H1 (cell line): ENCODE measurements at regions not wholly inside any gene's neighbourhood (a gene's known extent, or its start where the extent isn't known, plus 50 kb on each side); places are given as distances from the start of the nearest gene placed in this dataset.

Experiments
- CTCF ChIA-PET: fragments of 300-600 bp; sonication (Branson Sonifier 250); formaldehyde crosslinking; loops from one replicate; lab custom pipeline; 2021; ENCODE audit not compliant: partially characterized antibody; lab: Charles Lee
- POLR2A ChIA-PET: fragments of 300-600 bp; sonication (Branson Sonifier 250); formaldehyde crosslinking; loops from one replicate; lab custom pipeline; 2021; ENCODE audit warnings: inconsistent platforms; ENCODE audit not compliant: partially characterized antibody; lab: Charles Lee
- DNase-seq, 2 experiments: peaks; one replicate each; pipeline versions ENCODE4 v3.0.0 to v3.0.0-alpha.2; 2010 to 2022; ENCODE audit warnings: low spot score in 2 of 2, low read depth in 1 of 2, mixed read lengths in 1 of 2
- FAIRE-seq: peaks from 2 replicates; lab custom pipeline; 2011; peaks lifted over from hg19 to GRCh38; lab: Jason Lieb, UNC
- H2AFZ ChIP-seq: 2 replicates; pipeline ENCODE4 v1.8.1; 2012; ENCODE audit warnings: low read length, inconsistent platforms
- H2AK5ac ChIP-seq: 2 replicates; pipeline ENCODE4 v1.6.1; 2013; ENCODE audit warnings: low read depth, low read length
- H2BK120ac ChIP-seq: replicated peaks from 2 replicates; pipeline ENCODE3; 2013; ENCODE audit warnings: low read depth, low read length, inconsistent platforms
- H2BK12ac ChIP-seq: 2 replicates; pipeline ENCODE4 v1.6.1; 2013; ENCODE audit warnings: low read depth, low read length
- H2BK15ac ChIP-seq: 2 replicates; pipeline ENCODE4 v1.6.1; 2013; ENCODE audit warnings: low read length
- H2BK20ac ChIP-seq: 2 replicates; pipeline ENCODE4 v1.6.1; 2013; ENCODE audit warnings: low read length
- H2BK5ac ChIP-seq: 2 replicates; pipeline ENCODE4 v1.6.1; 2013; ENCODE audit warnings: low read depth, low read length
- H3K14ac ChIP-seq: 2 replicates; pipeline ENCODE4 v1.6.1; 2013; ENCODE audit warnings: inconsistent platforms; ENCODE audit not compliant: insufficient read length
- H3K18ac ChIP-seq: 2 replicates; pipeline ENCODE4 v1.6.1; 2013; ENCODE audit warnings: low read length; ENCODE audit errors: extremely low read depth
- H3K23ac ChIP-seq: 2 replicates; pipeline ENCODE4 v1.6.1; 2013; ENCODE audit warnings: inconsistent platforms; ENCODE audit not compliant: insufficient read length
- H3K23me2 ChIP-seq: 2 replicates; pipeline ENCODE4 v1.6.1; 2013; ENCODE audit warnings: low read depth, low read length
- H3K27ac ChIP-seq: 2 replicates; pipeline ENCODE4 v1.6.1; 2011; ENCODE audit warnings: low read depth, low read length, inconsistent platforms
- H3K27me3 ChIP-seq, 4 experiments: replicated peaks in 1 of 4; 1 replicate in 1 of 4; 2 replicates in 3 of 4; pipeline versions ENCODE4 v1.6.1 to v1.8.1; 2011 to 2013; ENCODE audit warnings: low read length in 3 of 4, mild to moderate bottlenecking in 3 of 4, inconsistent platforms in 2 of 4, mixed read lengths in 2 of 4, moderate library complexity in 1 of 4; ENCODE audit not compliant: control insufficient read depth in 3 of 4, insufficient read depth in 3 of 4; ENCODE audit errors: extremely low read depth in 1 of 4
- H3K36me3 ChIP-seq, 4 experiments: 2 replicates each; pipeline versions ENCODE4 v1.6.1 to v1.8.1; 2011 to 2013; ENCODE audit warnings: mild to moderate bottlenecking in 4 of 4, low read length in 3 of 4, moderate library complexity in 2 of 4, control low read depth in 1 of 4, inconsistent platforms in 1 of 4; ENCODE audit not compliant: insufficient read depth in 4 of 4, control insufficient read depth in 2 of 4
- H3K4ac ChIP-seq: replicated peaks from 2 replicates; pipeline ENCODE3; 2013; ENCODE audit warnings: low read length, low read depth, mixed read lengths, inconsistent platforms; ENCODE audit not compliant: insufficient read length
- H3K4me1 ChIP-seq, 4 experiments: replicated peaks in 1 of 4; 1 replicate in 1 of 4; 2 replicates in 3 of 4; pipeline versions ENCODE4 v1.6.1 to v1.8.1; 2011 to 2013; ENCODE audit warnings: low read length in 3 of 4, inconsistent platforms in 2 of 4, mixed read lengths in 1 of 4; ENCODE audit not compliant: insufficient read depth in 4 of 4, control insufficient read depth in 3 of 4
- H3K4me2 ChIP-seq, 2 experiments: 2 replicates each; pipeline versions ENCODE4 v1.6.1 to v1.8.1; 2011 to 2013; ENCODE audit warnings: low read depth in 2 of 2, low read length in 2 of 2, control low read depth in 1 of 2, inconsistent platforms in 1 of 2, mild to moderate bottlenecking in 1 of 2; ENCODE audit not compliant: insufficient read depth in 1 of 2
- H3K4me3 ChIP-seq, 4 experiments: fragments of 200-600, 300-600 bp in 1 of 4; sonication (generic), shearing (Covaris generic), sonication (Bioruptor Twin) in 1 of 4; 2 replicates each; pipeline versions ENCODE4 v1.5.1 to v1.8.1; 2011 to 2016; ENCODE audit warnings: low read length in 4 of 4, low read depth in 3 of 4, control low read depth in 2 of 4, inconsistent platforms in 2 of 4, mild to moderate bottlenecking in 2 of 4, mixed read lengths in 1 of 4, moderate library complexity in 1 of 4; ENCODE audit not compliant: insufficient read depth in 2 of 4; ENCODE audit errors: extremely low read depth in 1 of 4
- H3K56ac ChIP-seq: replicated peaks from 2 replicates; pipeline ENCODE3; 2013; ENCODE audit warnings: low read depth, mild to moderate bottlenecking, mixed read lengths, low read length, inconsistent platforms; ENCODE audit not compliant: insufficient read length
- H3K79me1 ChIP-seq: 2 replicates; pipeline ENCODE4 v1.6.1; 2013; ENCODE audit warnings: low read depth, low read length, control low read depth
- H3K79me2 ChIP-seq, 2 experiments: 2 replicates each; pipeline versions ENCODE4 v1.6.1 to v1.8.1; 2012 to 2013; ENCODE audit warnings: low read length in 2 of 2, mild to moderate bottlenecking in 2 of 2, inconsistent platforms in 1 of 2; ENCODE audit not compliant: insufficient read depth in 2 of 2, control insufficient read depth in 1 of 2
- H3K9ac ChIP-seq, 4 experiments: replicated peaks in 1 of 4; 1 replicate in 1 of 4; 2 replicates in 3 of 4; pipeline versions ENCODE4 v1.6.1 to v1.8.1; 2011 to 2013; ENCODE audit warnings: low read depth in 3 of 4, low read length in 3 of 4, control low read depth in 2 of 4, mild to moderate bottlenecking in 2 of 4, moderate library complexity in 2 of 4, inconsistent platforms in 1 of 4; ENCODE audit errors: extremely low read depth in 1 of 4
- H3K9me3 ChIP-seq, 2 experiments: 2 replicates each; pipeline versions ENCODE4 v1.6.1 to v1.8.1; 2012 to 2013; ENCODE audit warnings: mild to moderate bottlenecking in 2 of 2, moderate library complexity in 2 of 2, control low read depth in 1 of 2, inconsistent platforms in 1 of 2, low read depth in 1 of 2, low read length in 1 of 2, mixed read lengths in 1 of 2; ENCODE audit not compliant: insufficient read depth in 2 of 2
- H4K20me1 ChIP-seq, 2 experiments: replicated peaks in 1 of 2; 2 replicates each; pipeline versions ENCODE3 to v1.8.1; 2011 to 2013; ENCODE audit warnings: inconsistent platforms in 2 of 2, low read length in 2 of 2, mild to moderate bottlenecking in 1 of 2; ENCODE audit not compliant: insufficient read depth in 2 of 2, control insufficient read depth in 1 of 2
- H4K5ac ChIP-seq: 2 replicates; pipeline ENCODE4 v1.6.1; 2013; ENCODE audit warnings: low read length, low read depth, mixed read lengths, inconsistent platforms; ENCODE audit not compliant: insufficient read length
- H4K8ac ChIP-seq: 2 replicates; pipeline ENCODE4 v1.8.0; 2013; ENCODE audit warnings: mild to moderate bottlenecking, moderate library complexity, low read length, inconsistent platforms; ENCODE audit not compliant: insufficient read depth; ENCODE audit errors: extremely low read depth
- H4K91ac ChIP-seq: replicated peaks from 2 replicates; pipeline ENCODE3; 2013; ENCODE audit warnings: low read length, mixed read lengths, inconsistent platforms; ENCODE audit not compliant: insufficient read length
- BACH1 ChIP-seq: IDR thresholded peaks from 2 replicates; pipeline ENCODE4 v1.6.1; 2012; ENCODE audit warnings: low read length, improper control_type of control experiment
- CTBP2 ChIP-seq: IDR thresholded peaks from 2 replicates; pipeline ENCODE4 v1.7.0; 2011; ENCODE audit warnings: borderline replicate concordance, mild to moderate bottlenecking, moderate library complexity, mixed read lengths, low read length; ENCODE audit not compliant: insufficient read depth, insufficient read length
- WGBS, 2 experiments: shearing (Covaris generic) in 1 of 2; methylation state at CpG; one replicate each; pipeline versions ENCODE4 v1.1.6 to v1.1.7; 2013 to 2015; ENCODE audit warnings: low lambda C conversion rate in 2 of 2, mixed read lengths in 2 of 2, inconsistent platforms in 1 of 2, low coverage in 1 of 2, missing lambda C conversion rate in 1 of 2; ENCODE audit not compliant: insufficient replicate concordance in 2 of 2, insufficient coverage in 1 of 2, insufficient read length in 1 of 2; ENCODE audit errors: extremely low coverage in 1 of 2, missing lambda C conversion rate in 1 of 2; 5-methylcytosine and 5-hydroxymethylcytosine counted together

GRCh38 chrX:33831211-33831610 is 300.9 kb downstream of the FAM47A start (continued):
- TF ChIP-seq CTBP2, result no peak

GRCh38 chrX:33817266-33817665 is 314.8 kb downstream of the FAM47A start:
- Histone ChIP-seq H2BK5ac (no peak overlapping the region), H2BK15ac (no peak overlapping the region), H3K4me3 (no peak overlapping the region), H3K23me2 (no peaks in the 10 kb centered on the region), H4K5ac (no peak overlapping the region), H3K14ac (no peak overlapping the region), H3K4me1 (no peaks in the 10 kb centered on the region), H3K23ac (no peak overlapping the region), H3K4ac (no peak overlapping the region), H4K91ac (no peak overlapping the region), H3K9ac (no peak overlapping the region), H2AFZ (no peak overlapping the region), H3K9me3 (no peaks in the 10 kb centered on the region), H3K79me2 (no peaks in the 10 kb centered on the region), H2AK5ac (no peak overlapping the region), H2BK20ac (no peak overlapping the region), H4K8ac (no peak overlapping the region), H3K36me3 (no peaks in the 10 kb centered on the region), H3K4me2 (no peak overlapping the region), H3K56ac (no peak overlapping the region), H2BK12ac (no peak overlapping the region), H3K79me1 (no peaks in the 10 kb centered on the region), H3K27me3 (no peaks in the 10 kb centered on the region), H2BK120ac (no peak overlapping the region), H4K20me1 (no peaks in the 10 kb centered on the region), H3K27ac (no peak overlapping the region), H3K18ac (no peak overlapping the region)
- POLR2A ChIA-PET, result no interaction called here
- DNase-seq, result no peak
- CTCF ChIA-PET, result no interaction called here
- FAIRE-seq, result no peak
- WGBS, 2 experiments, result 98% methylated on average over 7 of the region's 7 CpGs; no CpG with 5 or more reads in 1 of the 2 experiments
- TF ChIP-seq BACH1, result no peak
